HL-60 (cell line): ENCODE measurements at regions not wholly inside any gene's neighbourhood (a gene's known extent, or its start where the extent isn't known, plus 50 kb on each side); places are given as distances from the start of the nearest gene placed in this dataset.

ENCODE experiments used
- DNase-seq, 2 experiments: peaks; one replicate each; pipeline ENCODE4 v3.0.0-alpha.2; 2010 to 2020; ENCODE audit warnings: low read depth in 1 of 2, low spot score in 1 of 2
- H3K27ac ChIP-seq: fragments of 250-450 bp; sonication (Bioruptor Pico); replicated peaks from 2 replicates; pipeline ENCODE4 v1.5.1; 2020; ENCODE audit warnings: mild to moderate bottlenecking, moderate library complexity
- H3K27me3 ChIP-seq: fragments of 250-450 bp; sonication (Bioruptor Pico); 2 replicates; pipeline ENCODE4 v1.5.1; 2021; ENCODE audit warnings: mild to moderate bottlenecking, moderate library complexity; ENCODE audit not compliant: insufficient read depth, poor library complexity, severe bottlenecking
- H3K4me3 ChIP-seq: replicated peaks from 2 replicates; pipeline ENCODE4 v1.5.1; 2011; ENCODE audit warnings: mild to moderate bottlenecking, control low read depth, low read length; ENCODE audit not compliant: insufficient read depth
- GABPA ChIP-seq: IDR thresholded peaks from 2 replicates; pipeline ENCODE4 v1.6.1; 2012; ENCODE audit warnings: low read depth
- POLR2AphosphoS5 ChIP-seq: IDR thresholded peaks from 2 replicates; pipeline ENCODE4 v1.6.1; 2012; ENCODE audit warnings: low read depth
- SPI1 ChIP-seq: IDR thresholded peaks from 2 replicates; pipeline ENCODE4 v1.6.1; 2012; ENCODE audit warnings: low read depth, mild to moderate bottlenecking, borderline replicate concordance
- TF ChIP-seq, protein P1 (sequence below): IDR thresholded peaks from 2 replicates; pipeline ENCODE4 v1.6.1; 2012; ENCODE audit warnings: low read depth; ENCODE audit not compliant: insufficient replicate concordance
- TF ChIP-seq, protein P2 (sequence below): IDR thresholded peaks from one replicate; pipeline ENCODE4 v1.5.1; 2011; ENCODE audit warnings: low read length, control low read depth, inconsistent platforms; ENCODE audit not compliant: insufficient read depth

DNA sequence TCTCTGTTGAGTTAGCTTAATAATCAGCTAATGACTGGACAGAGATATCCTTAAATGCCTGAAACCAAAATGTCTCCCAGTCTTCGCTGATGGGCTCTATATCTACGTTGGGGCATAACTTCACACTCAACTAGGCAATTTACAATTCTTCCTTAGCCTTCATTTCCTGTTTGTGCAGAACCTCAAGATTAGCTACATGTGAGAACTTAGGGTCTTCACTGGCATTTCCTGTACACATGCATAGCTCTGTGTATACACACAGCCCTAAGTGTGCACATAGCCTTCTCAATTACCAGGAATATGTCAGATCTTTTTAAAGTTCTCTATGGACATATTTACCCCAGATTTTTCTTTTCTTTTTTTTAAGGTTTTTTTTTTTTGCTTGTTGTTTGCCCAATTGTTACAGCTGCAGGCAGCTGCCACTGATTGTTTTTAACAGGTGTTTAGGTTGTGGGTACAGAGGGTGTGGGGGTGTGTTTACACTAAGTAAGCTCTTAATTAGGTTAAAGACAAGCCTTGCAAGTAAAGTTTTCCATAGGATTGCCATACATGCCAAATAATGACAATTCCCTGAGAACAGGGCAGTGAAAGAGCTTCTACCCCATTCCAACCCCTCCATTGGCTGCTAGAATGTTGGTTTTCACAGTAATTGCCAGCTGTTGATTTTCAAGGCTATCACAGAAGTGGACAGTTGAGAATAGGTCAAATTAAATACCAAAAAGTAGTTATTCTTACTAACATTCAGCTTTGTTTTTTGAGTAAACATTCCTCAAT lies 441.0 kb downstream of the TLE4 start:
- Histone ChIP-seq H3K27me3 (no peaks in the 10 kb centered on the region), H3K27ac (no peak overlapping the region), H3K4me3 (no peak overlapping the region)
- DNase-seq: no peak
- TF ChIP-seq SPI1 (no peak), POLR2AphosphoS5 (no peak), GABPA (no peak)
- TF ChIP-seq, protein P1, sequence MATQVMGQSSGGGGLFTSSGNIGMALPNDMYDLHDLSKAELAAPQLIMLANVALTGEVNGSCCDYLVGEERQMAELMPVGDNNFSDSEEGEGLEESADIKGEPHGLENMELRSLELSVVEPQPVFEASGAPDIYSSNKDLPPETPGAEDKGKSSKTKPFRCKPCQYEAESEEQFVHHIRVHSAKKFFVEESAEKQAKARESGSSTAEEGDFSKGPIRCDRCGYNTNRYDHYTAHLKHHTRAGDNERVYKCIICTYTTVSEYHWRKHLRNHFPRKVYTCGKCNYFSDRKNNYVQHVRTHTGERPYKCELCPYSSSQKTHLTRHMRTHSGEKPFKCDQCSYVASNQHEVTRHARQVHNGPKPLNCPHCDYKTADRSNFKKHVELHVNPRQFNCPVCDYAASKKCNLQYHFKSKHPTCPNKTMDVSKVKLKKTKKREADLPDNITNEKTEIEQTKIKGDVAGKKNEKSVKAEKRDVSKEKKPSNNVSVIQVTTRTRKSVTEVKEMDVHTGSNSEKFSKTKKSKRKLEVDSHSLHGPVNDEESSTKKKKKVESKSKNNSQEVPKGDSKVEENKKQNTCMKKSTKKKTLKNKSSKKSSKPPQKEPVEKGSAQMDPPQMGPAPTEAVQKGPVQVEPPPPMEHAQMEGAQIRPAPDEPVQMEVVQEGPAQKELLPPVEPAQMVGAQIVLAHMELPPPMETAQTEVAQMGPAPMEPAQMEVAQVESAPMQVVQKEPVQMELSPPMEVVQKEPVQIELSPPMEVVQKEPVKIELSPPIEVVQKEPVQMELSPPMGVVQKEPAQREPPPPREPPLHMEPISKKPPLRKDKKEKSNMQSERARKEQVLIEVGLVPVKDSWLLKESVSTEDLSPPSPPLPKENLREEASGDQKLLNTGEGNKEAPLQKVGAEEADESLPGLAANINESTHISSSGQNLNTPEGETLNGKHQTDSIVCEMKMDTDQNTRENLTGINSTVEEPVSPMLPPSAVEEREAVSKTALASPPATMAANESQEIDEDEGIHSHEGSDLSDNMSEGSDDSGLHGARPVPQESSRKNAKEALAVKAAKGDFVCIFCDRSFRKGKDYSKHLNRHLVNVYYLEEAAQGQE: no peak
- TF ChIP-seq, protein P2, sequence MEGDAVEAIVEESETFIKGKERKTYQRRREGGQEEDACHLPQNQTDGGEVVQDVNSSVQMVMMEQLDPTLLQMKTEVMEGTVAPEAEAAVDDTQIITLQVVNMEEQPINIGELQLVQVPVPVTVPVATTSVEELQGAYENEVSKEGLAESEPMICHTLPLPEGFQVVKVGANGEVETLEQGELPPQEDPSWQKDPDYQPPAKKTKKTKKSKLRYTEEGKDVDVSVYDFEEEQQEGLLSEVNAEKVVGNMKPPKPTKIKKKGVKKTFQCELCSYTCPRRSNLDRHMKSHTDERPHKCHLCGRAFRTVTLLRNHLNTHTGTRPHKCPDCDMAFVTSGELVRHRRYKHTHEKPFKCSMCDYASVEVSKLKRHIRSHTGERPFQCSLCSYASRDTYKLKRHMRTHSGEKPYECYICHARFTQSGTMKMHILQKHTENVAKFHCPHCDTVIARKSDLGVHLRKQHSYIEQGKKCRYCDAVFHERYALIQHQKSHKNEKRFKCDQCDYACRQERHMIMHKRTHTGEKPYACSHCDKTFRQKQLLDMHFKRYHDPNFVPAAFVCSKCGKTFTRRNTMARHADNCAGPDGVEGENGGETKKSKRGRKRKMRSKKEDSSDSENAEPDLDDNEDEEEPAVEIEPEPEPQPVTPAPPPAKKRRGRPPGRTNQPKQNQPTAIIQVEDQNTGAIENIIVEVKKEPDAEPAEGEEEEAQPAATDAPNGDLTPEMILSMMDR: no peak

DNA sequence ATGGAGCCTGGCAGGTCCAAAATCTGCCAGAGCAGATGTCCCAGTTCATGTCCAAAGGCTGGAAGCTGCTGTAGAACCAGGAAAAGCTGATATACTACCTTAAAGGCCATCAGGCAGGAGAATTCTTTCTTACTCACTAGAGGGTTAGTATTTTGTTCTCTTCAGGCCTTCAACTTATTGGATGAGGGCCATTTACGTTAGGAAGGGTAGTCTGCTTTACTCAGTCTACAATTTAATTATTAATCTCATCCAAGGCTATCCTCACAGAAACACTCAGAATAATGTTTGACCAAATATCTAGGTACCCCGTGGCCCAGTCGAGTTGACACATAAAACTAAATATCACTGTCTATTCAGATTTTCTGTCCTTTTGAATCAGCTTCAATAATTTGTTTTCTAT lies 437.4 kb downstream of the TLE4 start:
- Histone ChIP-seq H3K27me3 (no peaks in the 10 kb centered on the region), H3K27ac (no peak overlapping the region), H3K4me3 (no peak overlapping the region)
- DNase-seq: no peak
- TF ChIP-seq GABPA: no peak
- TF ChIP-seq SPI1: no peak
- TF ChIP-seq POLR2AphosphoS5: no peak
- TF ChIP-seq, protein P1: no peak
- TF ChIP-seq, protein P2: no peak

DNA sequence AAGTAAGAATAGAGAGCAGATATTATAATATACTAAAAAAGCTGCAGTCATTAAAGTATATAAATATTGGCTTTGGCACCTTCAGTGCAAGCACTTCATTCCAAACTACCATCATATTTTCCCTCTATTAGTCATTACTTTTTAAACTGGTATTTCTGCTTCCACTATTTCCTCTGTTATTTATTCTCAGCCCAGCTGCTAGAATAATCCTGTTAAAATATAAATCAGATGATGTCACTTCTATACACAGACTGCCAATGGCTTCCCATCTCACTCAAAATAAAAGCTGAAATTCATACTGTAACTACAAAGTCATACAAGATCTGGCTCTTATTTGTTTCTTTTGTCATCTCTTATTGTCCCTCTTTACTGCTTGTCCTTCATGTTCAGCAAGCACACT lies 432.9 kb downstream of the TLE4 start:
- Histone ChIP-seq H3K4me3 (no peak overlapping the region), H3K27me3 (no peaks in the 10 kb centered on the region), H3K27ac (no peak overlapping the region)
- DNase-seq: no peak
- TF ChIP-seq, protein P1: no peak
- TF ChIP-seq GABPA: no peak
- TF ChIP-seq, protein P2: no peak
- no peak for TF ChIP-seq POLR2AphosphoS5
- TF ChIP-seq SPI1: no peak
